Panc1 (cell line): ENCODE measurements at regions not wholly inside any gene's neighbourhood (a gene's known extent, or its start where the extent isn't known, plus 50 kb on each side); places are given as distances from the start of the nearest gene placed in this dataset.

Experiments used
- ATAC-seq: fragments of 200-7000 bp; cut with Tn5 transposase; 2 replicates; pipeline ENCODE4 v1.9.1; 2020; ENCODE audit warnings: mild to moderate bottlenecking, moderate library complexity
- BruUV-seq: library from RNA; stranded (reverse); fragments of 400-500 nt; replicated peaks from 2 replicates; lab custom pipeline; 2021; lab: Mats Ljungman, UMichigan
- CTCF ChIA-PET: fragments of 300-600 bp; sonication (Branson Sonifier 250); formaldehyde crosslinking; loops from one replicate; lab custom pipeline; 2022; ENCODE audit warnings: antibody characterized with exemption; lab: Charles Lee
- POLR2A ChIA-PET: fragments of 300-600 bp; sonication (Branson Sonifier 250); formaldehyde crosslinking; loops from one replicate; lab custom pipeline; 2022; ENCODE audit warnings: antibody characterized with exemption; lab: Charles Lee
- DNase-seq: peaks from one replicate; pipeline ENCODE4 v3.0.0-alpha.2; 2010; ENCODE audit warnings: low read depth, low spot score
- H3K27ac ChIP-seq: 2 replicates; pipeline ENCODE4 v1.5.1; 2011; ENCODE audit warnings: mild to moderate bottlenecking, low read length, inconsistent platforms
- H3K27me3 ChIP-seq: fragments of 200-500 bp; sonication (Bioruptor generic); 2 replicates; pipeline ENCODE4 v1.6.0; 2014; ENCODE audit warnings: low read length, inconsistent platforms; ENCODE audit not compliant: control insufficient read depth, insufficient read depth
- H3K36me3 ChIP-seq: fragments of 200-500 bp; sonication (Bioruptor generic); 2 replicates; pipeline ENCODE4 v1.5.1; 2014; ENCODE audit warnings: inconsistent platforms, mild to moderate bottlenecking, low read length, moderate library complexity; ENCODE audit not compliant: control insufficient read depth, insufficient read depth
- H3K4me1 ChIP-seq: 2 replicates; pipeline ENCODE4 v1.5.1; 2011; ENCODE audit warnings: inconsistent platforms, mild to moderate bottlenecking, low read length, moderate library complexity; ENCODE audit not compliant: control insufficient read depth, insufficient read depth
- H3K4me3 ChIP-seq, 2 experiments: 2 replicates each; pipeline ENCODE4 v1.5.1; 2011 to 2012; ENCODE audit warnings: low read depth in 2 of 2, low read length in 2 of 2, mild to moderate bottlenecking in 2 of 2, inconsistent platforms in 1 of 2, moderate library complexity in 1 of 2
- H3K9me3 ChIP-seq: fragments of 200-500 bp; sonication (Bioruptor generic); 2 replicates; pipeline ENCODE4 v1.5.1; 2014; ENCODE audit warnings: low read depth, mild to moderate bottlenecking, inconsistent platforms, low read length, moderate library complexity; ENCODE audit not compliant: control insufficient read depth, insufficient read depth
- CTCF ChIP-seq: fragments of 450-650 bp; IDR thresholded peaks from 2 replicates; pipeline ENCODE4 v1.5.1; 2017; ENCODE audit warnings: mild to moderate bottlenecking
- POLR2AphosphoS5 ChIP-seq: IDR thresholded peaks from 2 replicates; pipeline ENCODE4 v1.6.1; 2012; ENCODE audit warnings: mild to moderate bottlenecking, low read depth, low read length, moderate library complexity
- REST ChIP-seq, 2 experiments: IDR thresholded peaks; 2 replicates each; pipeline ENCODE4 v1.6.1; 2011 to 2012; ENCODE audit warnings: low read depth in 2 of 2, control low read depth in 1 of 2, low read length in 1 of 2, mild to moderate bottlenecking in 1 of 2, moderate library complexity in 1 of 2; ENCODE audit not compliant: insufficient read depth in 1 of 2
- SIN3A ChIP-seq: IDR thresholded peaks from 2 replicates; pipeline ENCODE4 v1.6.1; 2012; ENCODE audit warnings: low read depth, mild to moderate bottlenecking, low read length, moderate library complexity, borderline replicate concordance; ENCODE audit not compliant: insufficient read depth
- TCF7L2 ChIP-seq: IDR thresholded peaks from 2 replicates; pipeline ENCODE4 v1.6.1; 2011; ENCODE audit warnings: mild to moderate bottlenecking, low read depth, low read length, inconsistent platforms
- in situ Hi-C: cut with HindIII; loops from 2 replicates; pipeline ENCODE4 v1.10.0; 2016; ENCODE audit warnings: low sequenced_read_pairs, low pct_unique_long_range_greater_than_20kb
- intact Hi-C: fragments of 100-400 bp; cut with micrococcal nuclease; formaldehyde crosslinking; loops from one replicate; pipeline ENCODE4 v1.10.0; 2022; ENCODE audit not compliant: unreplicated experiment

GRCh38 chr2:121102941-121103340 is 182.1 kb downstream of the TFCP2L1 start:
- Histone ChIP-seq H3K4me3 (no peak overlapping the region), H3K9me3 (no peaks in the 10 kb centered on the region), H3K27me3 (peaks cover 3% of the 10 kb centered on the region; the same call in 1 of the 2 replicates), H3K27ac (no peak overlapping the region), H3K36me3 (no peaks in the 10 kb centered on the region), H3K4me1 (no peaks in the 10 kb centered on the region)
- DNase-seq (no peak), ATAC-seq (no peak)
- no TSS peak for BruUV-seq
- in situ Hi-C loops (no loop called here), intact Hi-C loops (no loop called here)
- ChIA-PET POLR2A (no interaction called here), CTCF (no interaction called here)
- TF ChIP-seq TCF7L2 (no peak), CTCF (no peak), POLR2AphosphoS5 (no peak), REST (IDR thresholded peaks at IDR 0.05; ENCODE audit: insufficient read depth in 1 of 2, low read depth in 2 of 2, low read length in 1 of 2) (no peak), SIN3A (no peak)

GRCh38 chr2:121103960-121104359 is 181.0 kb downstream of the TFCP2L1 start:
- POLR2A ChIA-PET, result no interaction called here

GRCh38 chr2:121104721-121105141 is 180.3 kb downstream of the TFCP2L1 start:
- in situ Hi-C loops (no loop called here), intact Hi-C loops (no loop called here)
- Histone ChIP-seq H3K27ac (no peak overlapping the region), H3K4me3 (no peak overlapping the region), H3K4me1 (no peaks in the 10 kb centered on the region), H3K36me3 (no peaks in the 10 kb centered on the region), H3K27me3 (peaks cover 3% of the 10 kb centered on the region; the same call in 1 of the 2 replicates), H3K9me3 (no peaks in the 10 kb centered on the region)
- BruUV-seq, result no TSS peak
- no peak for ATAC-seq
- ChIA-PET POLR2A (no interaction called here), CTCF (interaction anchor here (1.2 to 1.5 kb wide), 2 partner anchors 9 to 251 kb away, joined by 3 to 4 read pairs; no protein-coding TSS in a partner anchor)
- TF ChIP-seq CTCF (no peak), POLR2AphosphoS5 (no peak), TCF7L2 (no peak), REST (IDR thresholded peaks at IDR 0.05; ENCODE audit: insufficient read depth in 1 of 2, low read depth in 2 of 2, low read length in 1 of 2) (peak; percentile 74 to 83), SIN3A (no peak)
- DNase-seq, result no peak

More at GRCh38 chr2:121103960-121104359, 181.0 kb downstream of the TFCP2L1 start:
- Histone ChIP-seq H3K4me3 (no peak overlapping the region), H3K27me3 (peaks cover 3% of the 10 kb centered on the region; the same call in 1 of the 2 replicates), H3K36me3 (no peaks in the 10 kb centered on the region), H3K4me1 (no peaks in the 10 kb centered on the region), H3K9me3 (no peaks in the 10 kb centered on the region), H3K27ac (no peak overlapping the region)
- in situ Hi-C loops, result no loop called here
- CTCF ChIA-PET, result interaction anchor here (0.6 to 1.5 kb wide), 3 partner anchors 9 to 252 kb away, joined by 3 to 4 read pairs (median 3); no protein-coding TSS in a partner anchor
- intact Hi-C loops, result no loop called here
- TF ChIP-seq POLR2AphosphoS5 (no peak), TCF7L2 (no peak)
- BruUV-seq, result no TSS peak
- ATAC-seq, result no peak
- no peak for DNase-seq
